GM19452 (cell line): ENCODE measurements at regions not wholly inside any gene's neighbourhood (a gene's known extent, or its start where the extent isn't known, plus 50 kb on each side); places are given as distances from the start of the nearest gene placed in this dataset.
"Not testable (repeated sequence)": the region's sequence is repeated elsewhere in the genome, so short reads cannot be mapped to it uniquely, and the experiment has no call there.

Experiments
- ATAC-seq: cut with Tn5 transposase; IDR thresholded peaks from one replicate; pipeline ENCODE4 v1.9.1; 2021; ENCODE audit not compliant: unreplicated experiment

DNA sequence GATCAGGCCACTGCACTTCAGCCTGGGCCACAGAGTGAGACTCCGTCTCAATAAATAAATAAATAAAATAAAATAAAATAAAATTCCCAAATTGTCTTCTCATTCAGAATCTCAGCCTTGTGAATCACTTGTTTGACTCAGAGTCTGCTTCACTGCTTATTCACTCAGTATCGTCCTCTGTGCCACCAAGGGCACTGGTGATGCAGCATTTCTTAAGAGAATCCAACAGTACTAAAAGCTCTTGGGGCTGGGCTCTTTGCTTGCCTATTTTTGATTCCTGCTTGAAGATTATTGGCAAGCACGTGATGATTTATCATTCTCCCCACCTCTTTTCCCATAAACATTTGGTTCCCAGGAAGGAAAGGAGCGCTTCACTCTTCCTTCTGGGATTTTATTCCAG lies 54.8 kb upstream of the HMGB1 start:
- ATAC-seq, result no peak

DNA sequence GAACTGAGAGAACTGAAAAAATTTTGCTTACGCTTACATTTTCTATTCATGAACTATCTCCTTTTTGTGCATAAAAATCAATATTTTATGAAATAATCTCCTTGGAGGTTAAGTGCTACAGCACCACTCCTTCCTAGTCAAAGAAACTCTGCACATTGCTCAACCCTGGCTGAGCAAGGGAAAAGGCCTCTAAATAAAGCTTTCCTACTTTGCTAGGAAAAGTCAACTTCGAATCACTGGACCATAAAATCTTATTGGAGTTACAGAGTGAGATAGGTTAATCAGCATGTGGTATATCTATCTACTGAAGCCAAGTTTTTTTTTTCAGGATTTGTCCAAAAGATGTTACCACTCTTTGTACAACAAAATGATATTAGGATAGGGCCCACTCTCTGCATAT lies 57.5 kb upstream of the HMGB1 start:
- no peak for ATAC-seq

DNA sequence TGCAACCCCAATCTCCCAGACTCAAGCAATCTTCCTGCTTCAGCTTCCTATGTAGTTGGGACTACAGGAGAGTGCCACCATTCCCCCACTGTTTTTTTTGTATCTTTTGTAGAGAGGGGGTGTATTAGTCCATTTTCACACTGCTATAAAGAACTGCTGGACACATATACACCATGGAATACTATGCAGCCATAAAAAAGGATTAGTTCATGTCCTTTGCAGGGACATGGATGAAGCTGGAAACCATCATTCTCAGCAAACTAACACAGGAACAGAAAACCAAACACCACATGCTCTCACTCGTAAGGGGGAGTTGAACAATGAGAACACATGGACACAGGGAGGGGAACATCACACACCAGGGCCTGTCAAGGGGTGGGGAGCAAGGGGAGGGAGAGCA lies 58.1 kb upstream of the HMGB1 start:
- ATAC-seq, result not testable (repeated sequence)

DNA sequence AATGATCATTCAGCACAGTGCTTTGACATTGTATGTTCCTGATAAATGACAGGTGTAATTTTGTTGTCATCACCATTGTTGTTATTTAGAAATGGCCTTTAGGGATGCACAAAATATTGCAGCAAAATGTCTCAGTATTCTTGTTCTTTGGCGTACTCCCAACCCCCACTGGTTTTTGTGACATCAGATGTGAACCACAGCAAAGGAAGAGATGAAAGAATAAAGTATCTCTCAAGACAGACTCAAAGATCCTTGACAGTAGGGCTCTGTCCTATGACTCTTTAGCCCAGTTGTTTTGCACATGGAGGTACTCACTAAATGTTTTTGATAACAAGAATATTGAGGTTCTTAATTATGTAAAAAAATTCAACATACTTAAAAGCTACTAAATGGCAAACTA lies 59.5 kb upstream of the HMGB1 start:
- not testable (repeated sequence) for ATAC-seq

DNA sequence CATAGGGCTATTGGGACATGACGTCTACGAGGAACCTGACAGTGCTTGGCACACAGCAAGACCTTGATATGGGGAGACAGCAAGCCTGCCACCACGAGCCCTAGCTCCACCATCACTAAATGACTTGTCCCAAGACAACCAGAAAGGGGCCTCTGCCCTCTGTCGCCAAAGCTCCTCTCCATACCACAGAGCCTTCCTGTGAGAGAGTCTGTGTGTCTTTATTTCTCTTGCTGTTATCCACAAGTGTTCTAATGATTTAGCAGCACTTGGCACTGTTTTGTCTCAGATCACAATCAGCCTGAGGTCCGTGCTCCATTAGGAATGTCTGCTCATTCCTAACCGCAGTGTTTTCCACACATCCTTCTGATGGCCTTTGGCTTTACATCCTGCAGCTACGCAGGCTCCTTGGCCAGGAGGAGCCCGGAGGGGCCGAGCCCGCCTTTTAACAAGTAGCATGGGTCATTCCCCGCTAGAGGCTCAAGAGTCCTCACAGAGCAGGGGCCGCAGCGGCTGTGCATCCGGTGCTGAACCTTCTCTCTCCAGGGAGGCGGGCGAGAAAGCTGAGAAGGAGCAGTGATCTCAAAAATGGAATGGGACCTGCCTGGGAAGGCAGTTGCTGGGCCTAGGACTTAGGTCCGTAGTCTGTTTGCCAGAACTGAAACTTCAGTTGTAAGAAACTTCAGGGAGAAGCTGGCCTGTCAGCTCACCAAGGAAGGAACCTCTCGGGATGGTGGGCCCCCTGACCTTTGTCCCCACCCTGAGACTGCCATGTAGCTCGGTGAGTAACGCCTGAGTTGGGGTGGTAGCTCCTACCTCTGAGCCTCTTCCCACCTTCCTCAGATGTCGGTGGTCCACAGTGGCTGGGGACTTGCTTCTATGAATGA lies 61.1 kb upstream of the HMGB1 start:
- ATAC-seq, result no peak

DNA sequence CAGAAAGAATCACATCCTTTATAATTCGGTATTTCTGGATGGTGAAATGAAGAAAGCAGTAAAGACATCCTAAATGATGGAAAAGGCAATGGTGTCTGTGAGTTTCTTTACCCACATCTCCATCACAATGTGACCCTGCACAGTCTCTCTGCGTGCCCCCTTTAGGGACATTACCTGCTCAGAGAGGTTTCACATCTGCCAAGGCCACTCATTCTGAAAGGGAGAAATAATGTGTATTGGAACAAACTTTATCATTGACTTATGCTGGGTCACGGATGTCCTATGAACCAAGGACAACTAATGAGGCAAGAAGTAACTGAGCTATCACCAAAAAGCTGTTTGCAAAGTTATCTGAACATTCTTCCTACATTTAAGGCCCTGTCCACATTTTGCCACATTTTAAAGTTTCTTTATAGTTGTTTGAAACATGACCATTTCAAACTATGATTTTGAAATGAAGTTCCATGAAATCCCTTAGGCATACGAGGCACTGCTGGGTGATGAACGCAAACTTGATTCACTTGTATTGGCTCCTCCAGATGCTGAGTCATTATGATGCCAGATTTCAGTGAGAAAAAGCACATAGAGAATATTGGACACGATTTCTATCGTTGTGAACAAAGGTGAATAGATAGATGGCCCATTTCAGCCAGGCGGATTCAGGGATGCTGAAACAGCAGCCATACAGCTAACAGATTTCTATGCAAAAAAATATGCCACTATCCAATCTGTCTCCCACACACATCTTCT lies 63.5 kb upstream of the HMGB1 start:
- peak; percentile 76 for ATAC-seq

DNA sequence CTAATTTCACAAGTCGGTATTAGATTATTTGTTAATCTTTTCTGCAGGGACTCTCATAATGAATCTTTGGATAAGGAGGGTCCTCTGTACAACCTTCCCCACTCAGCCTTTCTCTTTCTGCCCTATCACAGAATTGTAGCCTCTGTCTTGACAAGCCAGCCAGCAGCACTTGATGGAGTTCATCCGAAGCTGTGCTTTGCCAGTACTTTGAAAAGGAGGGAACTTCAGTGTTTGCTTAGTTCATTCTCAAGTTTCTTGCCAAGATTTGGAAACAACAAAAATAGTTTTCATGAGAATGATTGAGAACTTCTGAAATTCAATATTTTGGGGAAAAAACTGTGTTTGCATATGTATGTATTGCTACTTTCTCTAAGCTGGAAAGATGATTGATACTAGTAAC lies 69.3 kb upstream of the HMGB1 start:
- no peak for ATAC-seq

DNA sequence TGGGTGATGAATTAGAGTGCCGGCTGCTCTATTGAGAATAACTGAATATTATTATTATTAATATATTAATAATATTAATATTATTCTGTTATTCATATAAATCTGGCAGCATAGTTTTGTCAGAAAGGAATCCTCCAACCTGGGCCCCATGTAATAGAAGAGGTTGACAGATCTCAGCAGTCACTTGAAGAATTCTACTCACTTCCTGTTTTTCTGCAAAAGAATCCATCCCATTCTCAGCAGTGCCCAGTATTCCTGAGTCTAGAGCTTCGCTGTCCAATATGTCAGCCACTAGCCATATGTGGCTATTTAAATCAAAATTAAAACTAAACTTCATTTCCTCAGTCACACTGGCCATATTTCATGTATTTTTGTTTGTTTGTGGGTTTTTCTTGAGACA lies 72.4 kb upstream of the USPL1 start:
- ATAC-seq, result no peak

DNA sequence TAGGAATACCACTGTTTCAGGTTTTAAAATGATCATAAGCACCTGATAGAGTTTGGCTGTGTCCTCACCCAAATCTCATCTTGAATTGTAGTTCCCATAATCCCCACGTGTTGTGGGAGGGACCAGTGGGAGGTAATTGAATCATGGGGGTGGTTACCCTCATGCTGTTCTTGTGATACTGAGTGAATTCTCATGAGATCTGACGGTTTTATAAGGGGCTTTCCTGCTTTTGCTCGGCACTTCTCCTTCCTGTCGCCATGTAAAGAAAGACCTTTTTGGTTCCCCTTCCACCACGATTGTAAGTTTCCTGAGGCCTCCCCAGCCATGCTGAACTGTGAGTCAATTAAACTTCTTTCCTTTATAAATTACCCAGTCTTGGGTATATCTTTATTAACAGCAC lies 69.7 kb upstream of the USPL1 start:
- ATAC-seq, result not testable (repeated sequence)

DNA sequence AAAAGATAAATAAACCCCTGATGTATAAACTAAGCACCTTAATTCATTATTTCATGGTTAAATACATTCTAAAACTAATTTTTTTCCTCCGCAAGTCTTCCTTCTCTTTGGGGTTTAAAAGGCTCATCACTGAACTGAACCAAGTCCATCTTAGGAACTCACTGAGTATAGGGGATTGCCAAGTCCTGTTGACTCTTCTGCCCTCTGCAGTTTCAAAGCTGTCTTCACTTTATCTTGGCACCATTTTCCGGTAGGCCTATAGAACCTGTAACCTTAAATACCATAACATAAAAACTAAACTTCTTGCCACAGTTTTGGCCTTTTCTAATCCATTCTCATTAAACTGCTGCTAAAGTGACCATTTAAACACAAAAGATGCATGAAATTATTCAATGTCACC lies 66.5 kb upstream of the USPL1 start:
- no peak for ATAC-seq

DNA sequence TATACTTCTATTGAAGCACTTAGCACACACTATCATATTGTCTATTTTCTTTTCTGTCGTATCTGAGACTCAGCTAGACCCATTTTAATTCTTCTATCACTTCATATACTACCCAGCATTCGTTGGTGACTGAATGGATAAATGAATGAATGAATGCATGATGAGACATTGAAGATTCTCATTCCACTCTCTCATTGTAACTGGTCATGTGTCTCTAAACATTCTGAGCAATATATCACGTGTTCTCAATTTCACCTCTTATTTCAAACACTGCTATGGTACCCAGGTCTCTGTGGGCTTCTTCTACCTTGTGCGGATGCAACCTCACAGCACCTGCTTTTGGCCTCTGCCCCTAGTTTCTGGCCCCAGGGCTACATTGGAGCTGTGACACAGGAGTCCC lies 65.2 kb upstream of the USPL1 start:
- no peak for ATAC-seq

DNA sequence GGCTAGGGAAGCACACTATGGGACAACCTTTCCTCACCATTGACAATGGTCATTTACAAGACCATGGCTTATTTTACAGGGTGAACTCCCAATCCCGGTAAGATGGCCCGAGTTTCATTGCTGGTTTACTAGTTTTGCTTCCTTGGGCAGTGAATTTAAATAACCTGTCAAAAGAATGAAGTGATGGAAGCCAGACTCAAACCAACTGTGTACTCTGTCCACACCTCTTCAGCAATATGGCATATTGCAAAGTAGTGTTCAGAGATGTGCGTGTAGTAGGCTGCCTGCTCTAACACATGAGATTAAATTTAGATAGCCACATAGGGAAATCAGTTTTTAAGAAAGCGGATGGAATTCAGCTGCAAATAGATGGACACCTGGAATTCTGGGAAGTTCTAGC lies 58.4 kb upstream of the USPL1 start:
- no peak for ATAC-seq

DNA sequence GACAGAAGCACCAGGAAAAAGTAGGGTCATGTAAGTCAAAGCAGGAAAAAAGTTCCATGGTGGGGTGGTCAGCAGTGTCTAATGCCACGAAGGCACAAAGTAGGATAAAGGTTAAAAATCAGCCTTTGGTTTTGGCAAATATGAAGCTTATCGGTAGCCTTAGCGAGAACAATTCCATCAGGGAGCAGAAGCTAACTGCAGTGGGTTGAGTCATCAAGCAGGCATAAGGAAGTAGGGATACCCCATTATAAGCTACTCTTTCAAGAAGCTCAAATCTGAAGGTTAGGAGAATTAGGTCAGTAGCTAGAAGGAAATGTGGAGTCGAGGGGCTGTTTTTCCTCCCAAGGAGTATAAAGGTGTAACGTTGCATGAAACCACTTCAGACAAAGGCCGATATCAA lies 57.5 kb upstream of the USPL1 start:
- no peak for ATAC-seq

DNA sequence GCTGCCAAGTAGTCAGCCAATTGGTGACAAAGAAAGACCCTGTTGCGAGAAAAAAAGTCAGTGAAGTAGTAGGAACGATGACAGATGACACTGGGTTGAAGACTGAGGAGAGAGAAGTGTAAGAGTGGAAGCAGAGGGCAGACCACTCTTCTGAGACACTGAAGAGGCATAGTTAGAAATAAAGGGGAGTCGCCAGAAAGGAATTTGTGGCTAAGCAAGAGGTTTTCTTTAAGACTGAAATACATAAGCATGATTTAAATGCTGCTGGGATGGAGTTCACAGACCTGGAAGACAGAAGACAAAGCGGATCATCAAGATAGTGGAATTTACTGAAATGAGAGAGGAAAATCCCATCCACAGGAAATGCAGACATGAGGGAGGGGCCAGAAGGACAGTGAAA lies 56.2 kb upstream of the USPL1 start:
- no peak for ATAC-seq

DNA sequence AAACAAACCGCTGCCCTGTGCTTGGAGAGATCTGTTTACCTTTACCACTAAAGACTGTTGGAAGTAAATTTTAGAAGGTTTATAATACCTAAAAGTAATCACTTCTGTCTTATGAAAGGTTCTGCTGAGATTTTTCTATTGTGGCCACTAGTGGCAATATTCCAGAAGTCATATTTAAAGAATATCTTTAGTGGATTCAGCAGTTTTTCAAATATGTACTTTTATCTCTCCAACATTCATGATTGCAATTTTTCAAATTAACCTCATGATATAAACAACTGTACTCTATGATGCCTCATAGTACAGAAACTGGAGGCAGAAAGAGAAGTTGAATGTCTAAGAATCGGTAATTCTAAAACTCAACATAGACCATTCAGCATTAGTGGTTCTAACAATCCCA lies 53.2 kb upstream of the USPL1 start:
- no peak for ATAC-seq

DNA sequence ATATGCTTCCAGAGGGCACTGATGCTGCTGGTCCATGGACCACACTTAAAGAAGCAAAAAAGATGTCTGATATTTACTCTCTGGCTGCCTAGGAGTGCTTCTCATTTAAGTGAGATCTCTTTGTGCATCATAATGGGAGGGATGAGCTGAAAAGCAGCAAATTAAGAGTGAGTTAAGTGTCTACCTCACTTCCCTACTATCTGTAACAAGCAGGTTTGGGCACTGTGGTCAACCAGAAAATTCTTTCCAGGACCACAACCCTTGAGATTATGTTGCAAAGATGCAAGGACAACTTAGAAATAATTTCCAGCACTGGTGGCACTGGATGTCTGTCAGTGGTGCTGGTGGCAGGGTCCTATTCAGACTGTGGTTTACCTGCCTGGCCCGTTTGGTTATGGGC lies 52.1 kb upstream of the USPL1 start:
- no peak for ATAC-seq

DNA sequence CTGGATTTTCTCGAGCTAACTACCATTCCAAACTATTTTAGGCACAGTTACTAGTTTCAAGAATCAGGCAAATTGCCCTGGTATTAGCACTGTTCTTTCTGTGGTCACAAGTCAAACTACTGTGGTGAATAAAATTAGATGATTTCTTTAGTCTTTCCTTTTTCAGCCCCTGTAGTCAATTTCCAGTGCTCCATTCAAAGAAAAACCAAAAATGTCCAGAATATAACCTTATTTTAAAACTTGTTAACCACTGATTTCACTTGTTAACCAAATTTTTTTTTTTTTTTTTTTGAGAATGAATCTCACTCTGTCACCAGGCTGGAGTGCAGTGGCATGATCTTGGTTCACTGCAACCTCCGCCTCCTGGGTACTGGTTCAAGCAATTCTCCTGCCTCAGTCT lies 50.6 kb upstream of the USPL1 start:
- no peak for ATAC-seq
